Stimulated activated CD4-positive, alpha-beta T cell treated with anti-CD3 and anti-CD28 coated beads, Interleukin-1b, Interleukin-23, amount 100 ng/mL, for 48 hours (primary cell): ENCODE measurements at regions not wholly inside any gene's neighbourhood (a gene's known extent, or its start where the extent isn't known, plus 50 kb on each side); places are given as distances from the start of the nearest gene placed in this dataset.

ENCODE experiments used
- DNase-seq: peaks from one replicate; pipeline ENCODE4 v3.0.0-alpha.2; 2020

- no peak for DNase-seq
Observed at GRCh38 chr20:52291109-52291508, 99.5 kb upstream of the ZFP64 start.

GRCh38 chr20:52290569-52290968, 99.0 kb upstream of the ZFP64 start:
- no peak for DNase-seq

GRCh38 chr20:52289956-52290565, 98.5 kb upstream of the ZFP64 start:
- no peak for DNase-seq

- no peak for DNase-seq
Observed at GRCh38 chr20:52280407-52280806, 88.8 kb upstream of the ZFP64 start.

- no peak for DNase-seq
Observed at GRCh38 chr20:52279706-52280105, 88.1 kb upstream of the ZFP64 start.

GRCh38 chr20:52275181-52275691, 83.7 kb upstream of the ZFP64 start:
- DNase-seq = no peak

GRCh38 chr20:52270696-52271095, 79.1 kb upstream of the ZFP64 start:
- DNase-seq = no peak

GRCh38 chr20:52270001-52270606, 78.5 kb upstream of the ZFP64 start:
- DNase-seq = no peak

- DNase-seq = no peak
Observed at GRCh38 chr20:52269321-52269720, 77.7 kb upstream of the ZFP64 start.

- no peak for DNase-seq
Observed at GRCh38 chr20:52268184-52268749, 76.7 kb upstream of the ZFP64 start.

- DNase-seq = no peak
Observed at GRCh38 chr20:52267418-52267817, 75.8 kb upstream of the ZFP64 start.

GRCh38 chr20:52263757-52264156, 72.2 kb upstream of the ZFP64 start:
- no peak for DNase-seq

GRCh38 chr20:52261792-52262191, 70.2 kb upstream of the ZFP64 start:
- DNase-seq = no peak

GRCh38 chr20:52259295-52259694, 67.7 kb upstream of the ZFP64 start:
- DNase-seq = no peak

- DNase-seq = no peak
Observed at GRCh38 chr20:52256454-52256853, 64.9 kb upstream of the ZFP64 start.

- DNase-seq = no peak
Observed at GRCh38 chr20:52252664-52253063, 61.1 kb upstream of the ZFP64 start.

GRCh38 chr20:52251827-52252226, 60.2 kb upstream of the ZFP64 start:
- no peak for DNase-seq

- no peak for DNase-seq
Observed at GRCh38 chr20:52251136-52251700, 59.6 kb upstream of the ZFP64 start.

- no peak for DNase-seq
Observed at GRCh38 chr20:52247548-52247947, 56.0 kb upstream of the ZFP64 start.

GRCh38 chr20:52246366-52246765, 54.8 kb upstream of the ZFP64 start:
- no peak for DNase-seq

- no peak for DNase-seq
Observed at GRCh38 chr20:52244702-52245101, 53.1 kb upstream of the ZFP64 start.

- DNase-seq = no peak
Observed at GRCh38 chr20:52242237-52243230, 51.0 kb upstream of the ZFP64 start.
